HG03558 (cell line): ENCODE measurements at regions not wholly inside any gene's neighbourhood (a gene's known extent, or its start where the extent isn't known, plus 50 kb on each side); places are given as distances from the start of the nearest gene placed in this dataset.

Experiments used
- ATAC-seq: cut with Tn5 transposase; IDR thresholded peaks from one replicate; pipeline ENCODE4 v1.9.1; 2021; ENCODE audit warnings: moderate number of reproducible peaks; ENCODE audit not compliant: unreplicated experiment; ENCODE audit errors: extremely low read depth

DNA sequence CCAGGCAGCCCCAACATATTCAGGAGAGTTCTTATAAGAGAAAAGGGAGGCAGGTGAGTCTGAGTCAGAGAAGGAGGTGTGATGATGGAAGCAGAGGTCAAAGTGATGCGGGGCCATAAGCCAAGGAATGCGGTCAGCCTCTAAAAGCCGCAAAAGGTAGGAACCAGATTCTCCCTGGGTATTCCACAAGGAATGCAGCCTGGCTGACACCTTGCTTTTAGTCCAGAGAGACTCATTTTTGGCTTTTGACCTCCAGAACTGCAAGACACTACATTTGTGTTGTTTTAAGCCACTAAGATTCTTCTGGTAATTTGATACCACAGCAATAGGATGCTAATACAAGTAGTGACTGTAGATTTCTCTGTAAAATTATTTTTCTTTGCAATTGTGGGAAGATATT lies 151.5 kb upstream of the EEPD1 start:
- ATAC-seq, result no peak

DNA sequence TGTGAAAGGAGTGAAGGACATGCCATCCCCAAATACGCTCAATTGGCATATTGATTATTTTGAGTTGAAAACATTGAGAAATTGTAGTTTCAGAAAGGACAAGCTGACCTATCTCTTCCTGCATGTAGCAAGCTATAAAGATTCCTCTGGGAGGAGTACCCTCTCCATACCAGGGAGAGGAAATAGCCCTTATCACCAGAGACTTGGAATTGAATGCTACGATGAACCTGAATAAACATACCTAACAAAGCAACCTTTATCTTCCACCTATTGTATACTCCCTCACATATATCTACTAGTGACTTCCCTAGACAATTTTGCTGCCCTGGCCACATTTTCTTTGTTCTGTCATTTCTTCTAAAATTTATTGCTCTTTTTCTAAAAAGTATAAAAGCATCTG lies 150.2 kb upstream of the EEPD1 start:
- ATAC-seq, result no peak

DNA sequence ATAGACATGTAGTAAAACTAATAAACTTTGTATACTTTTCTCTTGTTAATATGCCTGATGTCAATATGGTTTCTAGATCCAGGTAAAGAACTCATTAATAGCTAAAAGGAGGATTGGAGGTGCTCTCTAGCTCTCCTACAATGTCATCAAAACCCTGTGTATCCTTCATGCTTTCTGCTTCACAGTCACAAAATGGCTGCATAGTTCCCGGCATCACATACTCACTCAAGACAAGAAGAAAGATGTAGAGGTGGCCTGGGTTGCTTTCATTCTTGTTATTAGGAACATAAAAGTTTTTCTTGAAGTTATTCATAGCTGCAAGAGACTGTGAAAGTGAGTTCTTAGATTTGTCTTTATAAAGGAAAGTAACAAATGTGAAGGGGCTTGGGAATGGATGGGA lies 149.7 kb upstream of the EEPD1 start:
- ATAC-seq, result no peak

DNA sequence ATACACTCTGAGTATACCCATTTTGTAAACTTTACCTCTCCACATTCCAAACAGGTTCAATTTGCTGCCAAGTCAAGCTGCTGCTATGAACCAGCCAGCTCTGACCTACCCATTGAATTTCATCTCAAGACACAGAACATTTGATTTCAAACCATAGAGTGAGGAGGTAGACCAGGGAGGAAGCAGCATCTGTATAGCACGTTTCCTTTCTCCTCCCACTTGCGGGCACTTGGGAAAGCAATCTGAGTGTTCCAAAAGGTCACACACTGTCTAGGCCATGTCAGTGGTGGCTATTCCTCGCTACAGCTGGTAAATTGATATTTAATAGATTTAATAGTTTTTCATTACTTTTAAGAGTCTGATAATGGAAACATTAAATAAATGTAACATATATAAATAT lies 147.8 kb upstream of the EEPD1 start:
- no peak for ATAC-seq

DNA sequence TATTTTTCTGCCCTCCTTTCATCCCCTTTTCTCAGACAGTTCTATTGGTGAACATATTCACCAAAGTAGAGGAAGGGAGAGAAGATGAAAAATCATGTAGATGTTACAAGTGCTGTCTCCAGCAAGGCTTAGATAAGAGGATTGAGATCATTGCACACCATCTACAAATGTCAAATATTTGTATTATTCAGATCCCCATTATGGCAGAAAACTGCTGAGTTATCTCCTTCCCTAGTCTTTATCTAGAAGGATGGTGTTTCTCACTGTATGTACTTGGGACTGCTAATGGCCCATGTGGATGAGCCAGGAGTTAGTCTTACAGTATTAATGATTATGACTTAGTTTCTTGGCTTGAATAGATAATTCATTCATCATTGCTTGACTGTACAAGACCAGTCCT lies 147.2 kb upstream of the EEPD1 start:
- ATAC-seq, result no peak

DNA sequence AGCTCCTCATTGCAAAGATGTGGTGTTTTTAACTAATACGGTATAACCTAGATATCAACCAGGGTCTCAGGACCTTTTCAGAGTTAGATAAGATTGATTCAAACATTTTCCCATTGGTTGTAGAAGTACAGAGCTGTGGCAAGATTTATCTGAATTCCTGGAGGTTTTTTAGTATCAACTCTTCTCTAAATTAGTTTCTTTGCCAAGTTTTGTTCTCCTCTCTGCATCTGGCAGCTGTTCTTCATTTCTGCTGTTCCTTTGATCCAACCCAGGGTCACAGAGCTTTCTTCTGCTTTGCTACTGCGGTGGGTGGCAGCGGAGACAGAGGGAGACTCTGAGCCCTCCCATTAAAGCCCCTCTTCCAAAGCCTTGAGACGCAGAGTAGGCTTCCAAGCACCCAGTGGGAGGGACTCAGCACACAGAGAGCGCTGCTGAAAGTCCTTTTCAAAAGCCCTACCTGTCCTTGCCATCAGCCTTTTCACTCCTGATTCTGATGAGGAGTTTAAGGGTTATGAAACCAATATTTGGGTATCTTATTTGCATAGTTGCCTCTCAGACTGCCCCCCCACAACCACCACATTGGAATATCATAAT lies 146.3 kb upstream of the EEPD1 start:
- no peak for ATAC-seq

DNA sequence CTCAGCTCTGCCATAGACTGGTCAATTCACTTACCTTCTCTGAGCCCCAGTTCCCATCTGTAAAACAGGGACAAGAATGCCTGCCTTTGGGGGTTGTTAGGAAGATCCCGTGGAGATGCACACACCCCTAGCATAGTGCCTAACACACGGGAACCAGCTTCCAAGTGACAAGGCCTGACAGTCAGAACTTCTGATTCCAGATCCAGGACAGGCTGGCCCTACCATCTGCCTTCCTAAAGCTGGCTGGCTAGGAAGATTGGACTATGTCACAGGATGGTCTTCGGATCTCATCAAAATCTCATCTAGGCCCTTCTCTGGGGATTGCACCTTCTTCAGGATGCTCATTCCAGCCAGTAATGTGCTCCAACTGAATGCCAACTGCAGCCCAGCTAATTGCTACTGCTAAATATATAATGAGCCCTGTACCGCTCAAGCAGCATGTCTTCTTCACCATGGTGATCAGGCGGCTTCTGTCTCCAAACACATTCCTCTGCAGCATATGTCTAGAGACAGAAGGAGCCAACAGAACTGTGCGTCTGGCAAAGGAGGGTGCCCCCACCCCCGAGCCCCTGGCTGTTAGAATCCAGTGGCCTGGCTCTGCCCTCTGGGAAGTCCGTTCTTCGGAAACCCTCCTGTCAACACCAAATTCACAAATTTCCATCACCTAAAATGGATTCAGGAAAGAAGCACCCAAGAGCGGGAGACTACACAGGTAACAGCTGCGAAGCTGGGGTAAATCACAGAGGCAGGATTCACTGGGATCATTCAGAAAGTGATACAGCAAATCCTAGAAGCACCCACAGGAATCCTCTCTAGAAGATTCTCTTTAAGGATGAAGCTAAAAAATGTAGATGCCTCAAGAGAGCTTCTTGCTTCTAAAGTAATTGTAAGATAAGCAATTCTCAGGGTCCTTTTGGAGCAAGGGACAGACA lies 142.1 kb upstream of the EEPD1 start:
- no peak for ATAC-seq

DNA sequence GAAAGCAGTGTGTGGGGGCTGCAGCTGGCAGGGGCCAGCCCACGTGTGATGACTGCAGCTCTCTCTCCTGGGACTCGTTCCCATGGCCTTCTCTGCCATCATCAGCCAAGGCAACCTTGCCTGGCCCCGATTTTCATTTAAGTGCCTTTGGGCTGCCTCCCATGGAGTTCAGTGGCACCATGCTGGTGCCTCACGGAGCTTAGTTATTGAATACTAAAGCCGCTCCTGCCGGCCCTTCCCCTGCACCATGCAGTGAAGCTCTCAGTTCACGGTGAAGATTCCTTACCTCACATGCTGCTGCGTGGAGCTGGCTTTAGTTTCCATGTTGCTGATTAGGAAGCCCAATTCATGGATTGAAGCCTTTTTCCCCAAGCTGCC lies 141.5 kb upstream of the EEPD1 start:
- no peak for ATAC-seq

DNA sequence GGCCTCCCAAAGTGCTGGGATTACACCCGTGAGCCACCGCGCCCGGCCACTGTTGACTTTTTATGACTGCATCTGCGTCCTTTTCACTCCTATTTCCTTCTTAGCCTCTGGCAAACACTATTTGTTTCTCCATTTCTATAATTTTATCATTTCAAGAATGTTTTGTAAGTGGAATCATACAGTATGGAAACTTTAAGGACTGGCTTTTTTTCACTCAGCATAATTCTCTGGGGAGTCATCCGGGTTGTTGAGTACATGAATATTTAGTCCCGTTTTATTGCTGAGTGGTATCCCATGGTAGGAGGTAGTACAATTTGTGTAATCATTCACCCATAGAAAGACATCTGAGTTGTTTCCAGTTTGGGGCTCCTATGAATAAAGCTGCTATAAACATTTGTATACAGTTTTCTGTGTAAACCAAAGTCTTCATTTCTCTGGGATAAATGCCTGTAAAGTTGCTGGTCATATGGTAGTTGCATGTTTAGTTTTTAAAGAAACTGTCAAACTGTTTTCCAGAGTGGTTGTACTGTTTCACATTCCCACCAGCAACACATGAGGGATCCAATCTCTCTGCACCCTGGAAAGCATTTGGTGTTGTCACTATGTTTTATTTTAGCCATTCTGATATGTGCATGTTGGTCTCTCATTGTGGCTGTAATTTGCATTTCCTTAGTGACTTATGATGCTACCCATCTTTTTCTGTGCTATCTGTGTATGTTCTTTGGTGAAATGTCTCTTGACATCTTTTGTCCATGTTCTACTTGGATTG lies 139.6 kb upstream of the EEPD1 start:
- no peak for ATAC-seq

DNA sequence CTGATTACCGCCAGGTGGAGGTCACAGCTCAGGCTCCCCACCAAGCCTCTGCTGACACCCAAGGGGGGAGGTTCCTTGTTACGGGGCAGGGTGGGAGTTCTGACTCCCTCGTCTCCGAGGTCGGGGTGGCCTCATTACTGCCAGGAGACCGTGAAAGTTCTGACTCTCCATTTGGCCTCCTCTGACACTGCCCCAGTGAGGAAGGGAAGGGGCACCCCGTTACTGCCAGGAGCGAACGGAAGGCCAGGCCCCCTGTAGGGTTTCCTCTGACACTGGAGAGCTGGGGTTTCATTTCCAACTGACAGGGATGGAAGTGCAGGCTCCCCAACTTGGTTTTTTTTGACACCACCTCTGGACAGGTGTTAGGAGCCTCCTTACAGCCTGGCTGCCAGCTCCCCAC lies 138.1 kb upstream of the EEPD1 start:
- no peak for ATAC-seq

DNA sequence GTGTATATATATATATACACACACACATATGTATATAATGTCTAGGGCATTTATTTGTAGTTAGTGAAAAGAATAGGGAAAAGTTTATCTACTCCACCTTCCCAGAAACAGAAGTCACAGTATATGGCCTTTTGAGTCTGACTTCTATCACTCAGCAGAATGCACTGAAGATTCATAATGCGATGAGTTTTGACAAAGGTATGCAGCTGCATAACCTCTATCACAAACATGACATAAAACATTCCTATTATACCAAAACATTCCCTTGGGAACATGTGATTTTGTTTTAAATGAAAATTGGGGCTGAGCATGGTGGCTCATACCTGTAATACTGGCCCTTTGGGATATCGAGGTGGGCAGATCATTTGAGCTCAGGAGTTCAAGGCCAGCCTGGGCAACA lies 137.3 kb upstream of the EEPD1 start:
- ATAC-seq, result no peak

DNA sequence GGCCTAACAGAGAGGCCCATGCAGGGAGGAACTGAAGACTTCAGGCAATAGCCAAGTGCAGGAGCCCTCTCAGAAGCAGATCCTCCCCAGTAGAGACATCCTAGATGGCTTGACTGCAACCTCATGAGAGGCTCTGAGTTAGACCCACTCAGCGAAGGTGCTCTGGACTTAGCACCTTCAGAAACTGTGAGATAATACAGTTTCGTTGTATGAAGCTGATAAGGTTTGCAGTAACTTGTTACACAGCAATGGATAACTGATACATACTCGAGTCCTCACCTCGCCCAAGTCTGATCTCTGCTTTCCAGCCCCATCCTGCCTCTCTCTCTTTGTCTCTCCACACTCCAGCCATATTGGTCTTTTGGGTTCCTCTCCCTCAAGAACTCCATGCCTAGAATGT lies 136.4 kb upstream of the EEPD1 start:
- ATAC-seq, result no peak

DNA sequence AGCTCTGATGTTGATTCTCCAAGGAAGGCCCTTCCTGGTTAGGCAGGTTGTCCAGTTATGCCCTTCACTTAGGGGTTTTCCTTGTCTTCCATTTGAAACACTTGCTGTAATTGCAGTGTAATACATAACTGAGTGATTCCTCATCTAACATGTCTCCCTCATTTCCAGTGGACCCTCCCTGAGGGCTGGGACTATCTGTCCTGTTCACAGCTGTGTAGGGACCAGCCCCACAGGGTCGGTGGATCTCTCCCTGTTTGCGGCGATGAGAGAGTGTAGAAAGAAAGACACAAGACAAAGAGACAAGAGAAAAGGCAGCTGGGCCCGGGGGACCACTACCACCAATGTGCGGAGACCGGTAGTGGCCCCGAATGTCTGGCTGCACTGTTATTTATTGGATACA lies 135.9 kb upstream of the EEPD1 start:
- ATAC-seq, result no peak

DNA sequence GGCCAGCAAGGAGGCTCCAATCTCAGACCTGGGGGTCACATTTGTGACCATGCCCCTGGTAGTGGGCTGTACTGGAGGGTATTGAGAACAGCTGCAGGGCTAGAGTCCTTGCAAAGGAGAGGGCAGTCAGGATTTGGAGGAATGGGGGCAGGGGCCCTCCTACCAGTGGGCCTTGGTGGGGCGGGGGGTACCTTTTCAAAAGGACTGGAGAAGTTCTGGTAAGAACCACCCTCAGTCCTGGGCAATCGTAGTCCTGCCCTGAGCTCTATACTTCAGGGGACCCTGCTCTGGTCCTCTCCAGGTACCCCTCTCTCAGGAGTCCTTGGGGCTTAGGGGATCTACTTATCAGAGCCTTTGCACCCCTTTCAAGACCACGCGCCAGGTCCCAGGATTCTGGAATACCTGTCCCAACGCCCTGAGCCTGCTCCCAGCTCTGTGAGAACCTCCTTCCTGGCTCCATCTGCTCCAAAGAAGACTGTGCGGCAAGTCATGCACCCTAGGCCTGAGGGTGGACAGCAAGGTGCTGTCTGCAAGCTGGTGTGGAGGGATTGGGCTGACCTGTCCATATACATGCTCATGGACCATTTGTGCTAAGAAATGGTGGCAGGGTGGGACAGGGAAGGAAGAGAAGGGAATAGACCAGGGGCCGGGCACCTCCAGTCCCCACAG lies 134.1 kb upstream of the EEPD1 start:
- no peak for ATAC-seq

DNA sequence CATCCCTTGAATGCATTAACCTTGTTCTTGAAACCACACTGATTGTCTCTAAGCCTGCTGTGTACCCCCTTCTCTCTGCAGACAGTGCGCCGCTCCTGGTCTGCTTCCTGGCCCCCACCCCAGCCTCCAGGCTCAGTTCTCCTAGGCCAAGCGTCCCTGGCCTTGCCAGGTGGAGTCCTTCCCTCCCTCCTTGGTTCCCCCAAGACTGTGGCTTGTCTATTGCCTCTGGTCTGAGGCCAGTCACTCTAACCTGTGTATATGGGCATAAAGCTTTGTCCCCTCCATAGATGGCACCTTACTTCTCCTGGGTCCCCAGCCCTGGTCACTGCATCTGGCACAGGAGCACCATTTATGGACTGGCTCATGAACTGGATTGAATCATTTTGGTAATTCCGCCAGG lies 133.5 kb upstream of the EEPD1 start:
- no peak for ATAC-seq

DNA sequence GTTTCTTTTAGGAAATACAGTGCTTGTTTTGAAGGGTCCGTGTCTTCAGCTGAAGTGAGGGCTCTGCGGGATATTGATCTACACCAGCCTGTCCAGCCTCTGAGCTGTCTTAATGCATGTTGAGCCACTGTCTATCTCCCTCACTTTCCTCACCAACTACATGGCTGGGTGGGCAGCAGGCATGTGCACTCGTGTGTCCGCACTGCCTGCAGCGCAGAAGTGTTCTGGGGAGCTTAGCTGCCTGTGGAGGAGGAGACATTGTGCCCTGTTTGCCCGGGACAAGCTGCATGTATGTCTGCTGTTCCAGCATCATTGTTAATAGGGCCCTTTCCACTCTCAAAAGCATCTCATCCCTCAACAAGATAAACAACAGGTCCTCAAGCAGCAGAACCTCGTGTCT lies 133.1 kb upstream of the EEPD1 start:
- ATAC-seq, result no peak

DNA sequence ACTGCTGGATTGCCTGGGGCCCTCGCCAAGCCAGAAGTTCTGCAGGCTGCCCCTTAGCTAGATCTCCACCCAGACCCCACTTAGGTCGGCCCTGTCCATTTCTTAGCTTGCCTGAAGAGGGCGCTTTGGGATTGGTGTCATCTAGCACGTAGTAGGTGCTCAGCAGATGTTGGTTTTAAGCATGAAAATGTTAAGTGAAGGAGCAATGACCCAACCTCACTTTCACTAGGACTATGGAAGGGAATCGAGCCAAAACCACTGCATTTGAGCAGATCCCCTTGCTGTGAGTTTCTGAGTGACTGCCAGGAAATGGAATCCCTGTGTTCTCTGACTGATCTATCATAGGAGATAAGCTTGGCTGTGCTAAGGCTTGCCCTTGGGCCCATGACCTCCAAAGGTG lies 131.7 kb upstream of the EEPD1 start:
- ATAC-seq, result no peak

DNA sequence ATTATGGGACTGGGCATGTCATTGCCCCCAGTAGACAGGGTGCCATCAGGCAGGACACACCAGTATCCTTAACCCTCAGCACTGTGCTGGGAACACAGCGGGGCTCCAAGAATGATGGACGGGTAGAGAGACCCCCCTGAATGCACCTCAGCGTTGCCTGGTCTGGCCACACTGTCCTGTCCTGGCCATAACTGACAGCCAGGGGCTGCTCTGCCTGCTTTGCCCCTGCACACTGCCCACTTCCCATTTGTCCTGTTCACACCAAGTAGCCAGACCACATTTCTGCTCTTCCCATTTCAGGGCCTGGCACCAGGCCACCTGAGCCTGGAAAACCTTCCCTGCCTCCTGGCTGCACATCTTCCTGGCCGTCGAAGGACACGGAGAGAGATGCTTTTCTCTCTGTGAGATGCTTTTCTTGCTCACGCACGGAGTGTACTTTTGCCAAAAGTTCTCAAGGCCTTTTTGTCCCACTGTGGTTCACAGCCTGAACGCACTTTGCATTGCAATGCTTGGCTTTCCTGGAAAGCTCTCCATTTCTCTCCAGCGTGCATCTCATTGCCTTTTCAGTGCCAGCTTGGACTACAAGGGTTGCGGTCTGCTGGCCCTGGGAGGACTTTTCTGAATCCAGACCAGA lies 131.0 kb upstream of the EEPD1 start:
- ATAC-seq, result no peak

DNA sequence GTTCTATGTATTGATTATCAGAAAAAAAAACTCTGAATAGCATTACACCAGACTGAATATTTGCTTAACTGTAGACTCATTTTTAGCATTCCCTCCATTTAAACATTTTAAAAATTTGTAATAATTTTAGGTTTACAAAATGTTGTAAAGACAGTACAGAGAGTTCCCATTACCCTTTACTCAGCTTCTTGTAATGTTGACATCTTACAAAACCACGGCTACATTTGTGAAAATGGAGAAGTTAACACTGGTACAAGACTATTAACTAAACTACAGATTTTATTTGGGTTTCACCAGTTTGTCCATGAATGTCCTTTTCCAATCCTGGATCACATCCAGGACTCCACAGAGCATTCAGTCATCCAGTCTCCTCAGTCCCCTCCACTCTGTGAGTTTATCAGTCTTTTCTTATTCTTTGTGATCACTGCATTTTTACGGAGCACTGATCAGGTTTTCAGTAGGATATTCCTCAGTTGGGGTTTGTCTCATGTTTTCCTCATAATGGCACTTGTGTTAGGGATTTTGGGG lies 130.0 kb upstream of the EEPD1 start:
- ATAC-seq, result no peak

DNA sequence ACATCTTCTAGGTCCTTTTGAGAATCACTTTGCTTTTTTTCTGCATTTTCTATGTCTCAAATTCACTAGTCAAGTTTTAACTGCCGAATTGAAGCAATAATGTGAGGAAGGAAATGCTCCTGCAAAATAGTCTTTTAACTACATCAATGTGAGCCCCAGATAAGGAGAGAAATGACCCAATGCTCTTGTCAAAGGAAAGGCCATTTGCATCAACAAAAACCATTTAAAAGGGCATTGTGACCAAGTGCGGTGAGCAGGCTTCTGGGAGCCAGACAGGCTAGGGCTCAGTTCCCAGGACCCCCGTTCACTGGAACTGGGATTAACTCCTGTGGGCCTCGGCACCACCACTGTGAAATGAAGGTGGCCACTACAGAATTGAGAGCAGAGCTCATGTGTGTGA lies 127.9 kb upstream of the EEPD1 start:
- no peak for ATAC-seq
